ENCODE measurements at regions not wholly inside any gene's neighbourhood (a gene's known extent, or its start where the extent isn't known, plus 50 kb on each side); places are given as distances from the start of the nearest gene placed in this dataset.
"Not testable (repeated sequence)": the region's sequence is repeated elsewhere in the genome, so short reads cannot be mapped to it uniquely, and the experiment has no call there.

DNA sequence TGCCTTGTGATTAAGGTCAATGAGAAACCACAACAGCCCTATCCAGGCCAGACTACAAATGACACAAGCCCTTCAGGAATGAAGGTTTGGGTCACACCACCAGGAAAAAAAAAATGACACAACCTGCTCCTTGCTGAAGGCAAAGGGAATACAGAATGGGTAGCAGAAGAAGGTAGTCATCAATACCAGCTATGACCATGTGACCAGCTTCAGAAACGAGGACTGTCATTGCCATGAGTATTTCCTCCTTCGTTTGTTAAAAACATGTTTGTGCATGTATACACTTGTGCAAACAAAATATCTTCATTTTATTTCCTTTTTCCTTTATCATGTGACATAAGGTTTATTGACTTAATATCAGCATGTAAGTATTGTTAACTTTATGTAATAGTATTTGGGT, 226.6 kb downstream of the CDH19 start:
- CTCF ChIA-PET: no interaction called here
- H4K20me1 ChIP-seq (ENCODE audit: insufficient read depth): no peaks in the 10 kb centered on the region
- ATAC-seq: no peak
- H3K27ac ChIP-seq (ENCODE audit: low read depth, low read length): no peak overlapping the region
- no peaks in the 10 kb centered on the region for H3K4me1 ChIP-seq (ENCODE audit: control insufficient read depth in 1 of 2, insufficient read depth in 2 of 2, low read length in 2 of 2)
- no peaks in the 10 kb centered on the region for H3K36me3 ChIP-seq (ENCODE audit: control insufficient read depth in 1 of 2, insufficient read depth in 2 of 2, low read length in 2 of 2)
- no peaks in the 10 kb centered on the region for H3K9me2 ChIP-seq (ENCODE audit: insufficient read depth)
- no TSS peak for BruUV-seq (replicated peaks)
- H2AFZ ChIP-seq (ENCODE audit: low read depth, low read length, poor library complexity, severe bottlenecking): no peak overlapping the region
- no peak for DNase-seq (ENCODE audit: low read depth, low spot score)
- no peaks in the 10 kb centered on the region for H3K27me3 ChIP-seq (ENCODE audit: insufficient read depth, low read length)
- intact Hi-C loops (cut with micrococcal nuclease): no loop called here
- TF ChIP-seq, protein P1, sequence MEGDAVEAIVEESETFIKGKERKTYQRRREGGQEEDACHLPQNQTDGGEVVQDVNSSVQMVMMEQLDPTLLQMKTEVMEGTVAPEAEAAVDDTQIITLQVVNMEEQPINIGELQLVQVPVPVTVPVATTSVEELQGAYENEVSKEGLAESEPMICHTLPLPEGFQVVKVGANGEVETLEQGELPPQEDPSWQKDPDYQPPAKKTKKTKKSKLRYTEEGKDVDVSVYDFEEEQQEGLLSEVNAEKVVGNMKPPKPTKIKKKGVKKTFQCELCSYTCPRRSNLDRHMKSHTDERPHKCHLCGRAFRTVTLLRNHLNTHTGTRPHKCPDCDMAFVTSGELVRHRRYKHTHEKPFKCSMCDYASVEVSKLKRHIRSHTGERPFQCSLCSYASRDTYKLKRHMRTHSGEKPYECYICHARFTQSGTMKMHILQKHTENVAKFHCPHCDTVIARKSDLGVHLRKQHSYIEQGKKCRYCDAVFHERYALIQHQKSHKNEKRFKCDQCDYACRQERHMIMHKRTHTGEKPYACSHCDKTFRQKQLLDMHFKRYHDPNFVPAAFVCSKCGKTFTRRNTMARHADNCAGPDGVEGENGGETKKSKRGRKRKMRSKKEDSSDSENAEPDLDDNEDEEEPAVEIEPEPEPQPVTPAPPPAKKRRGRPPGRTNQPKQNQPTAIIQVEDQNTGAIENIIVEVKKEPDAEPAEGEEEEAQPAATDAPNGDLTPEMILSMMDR (IDR thresholded peaks at IDR 0.05 in 2 of 3, conservative IDR thresholded peaks at IDR 0.05 in 1 of 3; ENCODE audit: borderline replicate concordance in 1 of 3, insufficient read depth in 1 of 3, low read depth in 2 of 3, low read length in 2 of 3): no peak
- TF ChIP-seq SIN3A (IDR thresholded peaks at IDR 0.05; ENCODE audit: low read depth) (no peak), ELF1 (IDR thresholded peaks at IDR 0.05; ENCODE audit: borderline replicate concordance, low read depth) (no peak), SRF (IDR thresholded peaks at IDR 0.05; ENCODE audit: low read depth) (no peak), POLR2AphosphoS5 (IDR thresholded peaks at IDR 0.05; ENCODE audit: low read depth, low read length) (no peak), SP1 (IDR thresholded peaks at IDR 0.05; ENCODE audit: low read depth) (no peak), YY1 (IDR thresholded peaks at IDR 0.05; ENCODE audit: extremely low read depth, insufficient replicate concordance, low read depth, low read length) (no peak), RAD21 (IDR thresholded peaks at IDR 0.05; ENCODE audit: low read depth) (no peak), EGR1 (IDR thresholded peaks at IDR 0.05; ENCODE audit: low read depth) (no peak), CBX3 (IDR thresholded peaks at IDR 0.05; ENCODE audit: low read depth) (no peak), EZH2phosphoT487 (IDR thresholded peaks at IDR 0.05; ENCODE audit: borderline replicate concordance) (no peak), TCF7L2 (IDR thresholded peaks at IDR 0.05; ENCODE audit: borderline replicate concordance, extremely low read depth, insufficient read depth, insufficient read length) (no peak), FOSL1 (IDR thresholded peaks at IDR 0.05; ENCODE audit: low read depth) (no peak)
- TF ChIP-seq, protein P2, sequence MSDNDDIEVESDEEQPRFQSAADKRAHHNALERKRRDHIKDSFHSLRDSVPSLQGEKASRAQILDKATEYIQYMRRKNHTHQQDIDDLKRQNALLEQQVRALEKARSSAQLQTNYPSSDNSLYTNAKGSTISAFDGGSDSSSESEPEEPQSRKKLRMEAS (IDR thresholded peaks at IDR 0.05): no peak
- TF ChIP-seq, protein P3, sequence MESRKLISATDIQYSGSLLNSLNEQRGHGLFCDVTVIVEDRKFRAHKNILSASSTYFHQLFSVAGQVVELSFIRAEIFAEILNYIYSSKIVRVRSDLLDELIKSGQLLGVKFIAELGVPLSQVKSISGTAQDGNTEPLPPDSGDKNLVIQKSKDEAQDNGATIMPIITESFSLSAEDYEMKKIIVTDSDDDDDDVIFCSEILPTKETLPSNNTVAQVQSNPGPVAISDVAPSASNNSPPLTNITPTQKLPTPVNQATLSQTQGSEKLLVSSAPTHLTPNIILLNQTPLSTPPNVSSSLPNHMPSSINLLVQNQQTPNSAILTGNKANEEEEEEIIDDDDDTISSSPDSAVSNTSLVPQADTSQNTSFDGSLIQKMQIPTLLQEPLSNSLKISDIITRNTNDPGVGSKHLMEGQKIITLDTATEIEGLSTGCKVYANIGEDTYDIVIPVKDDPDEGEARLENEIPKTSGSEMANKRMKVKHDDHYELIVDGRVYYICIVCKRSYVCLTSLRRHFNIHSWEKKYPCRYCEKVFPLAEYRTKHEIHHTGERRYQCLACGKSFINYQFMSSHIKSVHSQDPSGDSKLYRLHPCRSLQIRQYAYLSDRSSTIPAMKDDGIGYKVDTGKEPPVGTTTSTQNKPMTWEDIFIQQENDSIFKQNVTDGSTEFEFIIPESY (IDR thresholded peaks at IDR 0.05; ENCODE audit: extremely low read depth, insufficient replicate concordance, low read length): no peak
- RAD21 ChIA-PET (ENCODE audit: low non-redundant PET in 1 of 2, low total read pairs in 2 of 2, uncharacterized antibody in 2 of 2, unreplicated experiment in 2 of 2): no interaction called here
- H3K9ac ChIP-seq (ENCODE audit: low read length): no peak overlapping the region
- POLR2A ChIA-PET: no interaction called here
- H3K79me2 ChIP-seq (ENCODE audit: insufficient read depth, low read length): no peaks in the 10 kb centered on the region
- H3K4me3 ChIP-seq (replicated peaks in 1 of 2; ENCODE audit: low read depth in 1 of 2, low read length in 2 of 2): no peak overlapping the region
- no peak overlapping the region for H3K4me2 ChIP-seq (ENCODE audit: low read length)
- peaks cover 6 to 20% of the 10 kb centered on the region in 2 experiments; a peak in 3 of 4 replicates for H3K9me3 ChIP-seq (ENCODE audit: control insufficient read depth in 1 of 2, insufficient read depth in 1 of 2, low read depth in 1 of 2, low read length in 2 of 2)

DNA sequence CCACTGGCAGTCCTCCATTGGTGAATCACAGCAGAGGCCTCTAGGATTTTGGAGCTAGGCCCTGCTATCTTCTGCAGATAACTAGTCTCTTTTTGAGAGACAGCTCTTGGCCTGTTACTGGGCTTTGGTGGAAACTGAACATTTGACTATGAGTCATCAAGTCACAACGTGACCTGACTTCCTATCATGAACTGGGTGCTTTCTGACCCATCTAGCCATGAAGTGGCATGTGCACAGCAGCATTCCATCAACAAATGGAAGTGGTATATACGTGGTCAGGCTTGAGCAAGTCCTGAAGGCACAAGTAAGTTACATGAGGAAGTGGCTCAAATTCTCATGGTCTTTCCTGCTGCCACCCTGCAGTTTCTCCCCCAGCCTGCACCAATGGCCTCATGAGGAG, 228.5 kb downstream of the CDH19 start:
- POLR2A ChIA-PET; H3K79me2 ChIP-seq (ENCODE audit: insufficient read depth, low read length); H3K27me3 ChIP-seq (ENCODE audit: insufficient read depth, low read length); BruUV-seq (replicated peaks); ATAC-seq; H4K20me1 ChIP-seq (ENCODE audit: insufficient read depth); DNase-seq (ENCODE audit: low read depth, low spot score); H2AFZ ChIP-seq (ENCODE audit: low read depth, low read length, poor library complexity, severe bottlenecking); H3K9ac ChIP-seq (ENCODE audit: low read length); H3K36me3 ChIP-seq (ENCODE audit: control insufficient read depth in 1 of 2, insufficient read depth in 2 of 2, low read length in 2 of 2); H3K4me2 ChIP-seq (ENCODE audit: low read length); intact Hi-C loops (cut with micrococcal nuclease); H3K27ac ChIP-seq (ENCODE audit: low read depth, low read length); RAD21 ChIA-PET (ENCODE audit: low non-redundant PET in 1 of 2, low total read pairs in 2 of 2, uncharacterized antibody in 2 of 2, unreplicated experiment in 2 of 2); H3K4me1 ChIP-seq (ENCODE audit: control insufficient read depth in 1 of 2, insufficient read depth in 2 of 2, low read length in 2 of 2); H3K9me2 ChIP-seq (ENCODE audit: insufficient read depth); CTCF ChIA-PET; H3K4me3 ChIP-seq (replicated peaks in 1 of 2; ENCODE audit: low read depth in 1 of 2, low read length in 2 of 2): not testable (repeated sequence)
- H3K9me3 ChIP-seq (ENCODE audit: control insufficient read depth in 1 of 2, insufficient read depth in 1 of 2, low read depth in 1 of 2, low read length in 2 of 2): peaks cover 0 to 17% of the 10 kb centered on the region in 2 experiments; a peak in 1 of 4 replicates

All from HCT116 (cell line).